Fibroblast of pulmonary artery (primary cell): ENCODE measurements at regions not wholly inside any gene's neighbourhood (a gene's known extent, or its start where the extent isn't known, plus 50 kb on each side); places are given as distances from the start of the nearest gene placed in this dataset.

Experiments used
- DNase-seq: peaks from one replicate; pipeline ENCODE4 v3.0.0-alpha.2; 2010; ENCODE audit warnings: low read depth
- H3K4me3 ChIP-seq: replicated peaks from 2 replicates; pipeline ENCODE4 v1.5.1; 2011; ENCODE audit warnings: low read depth, mild to moderate bottlenecking, control low read depth, low read length, moderate library complexity
- TF ChIP-seq, protein P1 (sequence below): IDR thresholded peaks from 2 replicates; pipeline ENCODE4 v1.5.1; 2011; ENCODE audit warnings: mild to moderate bottlenecking, control low read depth, low read length, inconsistent platforms; ENCODE audit errors: missing control alignments

GRCh38 chr18:40338284-40338683 is 1616.8 kb upstream of the PIK3C3 start:
- TF ChIP-seq, protein P1, sequence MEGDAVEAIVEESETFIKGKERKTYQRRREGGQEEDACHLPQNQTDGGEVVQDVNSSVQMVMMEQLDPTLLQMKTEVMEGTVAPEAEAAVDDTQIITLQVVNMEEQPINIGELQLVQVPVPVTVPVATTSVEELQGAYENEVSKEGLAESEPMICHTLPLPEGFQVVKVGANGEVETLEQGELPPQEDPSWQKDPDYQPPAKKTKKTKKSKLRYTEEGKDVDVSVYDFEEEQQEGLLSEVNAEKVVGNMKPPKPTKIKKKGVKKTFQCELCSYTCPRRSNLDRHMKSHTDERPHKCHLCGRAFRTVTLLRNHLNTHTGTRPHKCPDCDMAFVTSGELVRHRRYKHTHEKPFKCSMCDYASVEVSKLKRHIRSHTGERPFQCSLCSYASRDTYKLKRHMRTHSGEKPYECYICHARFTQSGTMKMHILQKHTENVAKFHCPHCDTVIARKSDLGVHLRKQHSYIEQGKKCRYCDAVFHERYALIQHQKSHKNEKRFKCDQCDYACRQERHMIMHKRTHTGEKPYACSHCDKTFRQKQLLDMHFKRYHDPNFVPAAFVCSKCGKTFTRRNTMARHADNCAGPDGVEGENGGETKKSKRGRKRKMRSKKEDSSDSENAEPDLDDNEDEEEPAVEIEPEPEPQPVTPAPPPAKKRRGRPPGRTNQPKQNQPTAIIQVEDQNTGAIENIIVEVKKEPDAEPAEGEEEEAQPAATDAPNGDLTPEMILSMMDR = no peak
- H3K4me3 ChIP-seq = no peak overlapping the region
- DNase-seq = no peak

GRCh38 chr18:40326985-40327384 is 1628.0 kb upstream of the PIK3C3 start:
- H3K4me3 ChIP-seq = no peak overlapping the region
- TF ChIP-seq, protein P1 = no peak
- no peak for DNase-seq

GRCh38 chr18:40325988-40326387 is 1629.0 kb upstream of the PIK3C3 start:
- DNase-seq = no peak
- no peak overlapping the region for H3K4me3 ChIP-seq
- TF ChIP-seq, protein P1 = no peak

DNA sequence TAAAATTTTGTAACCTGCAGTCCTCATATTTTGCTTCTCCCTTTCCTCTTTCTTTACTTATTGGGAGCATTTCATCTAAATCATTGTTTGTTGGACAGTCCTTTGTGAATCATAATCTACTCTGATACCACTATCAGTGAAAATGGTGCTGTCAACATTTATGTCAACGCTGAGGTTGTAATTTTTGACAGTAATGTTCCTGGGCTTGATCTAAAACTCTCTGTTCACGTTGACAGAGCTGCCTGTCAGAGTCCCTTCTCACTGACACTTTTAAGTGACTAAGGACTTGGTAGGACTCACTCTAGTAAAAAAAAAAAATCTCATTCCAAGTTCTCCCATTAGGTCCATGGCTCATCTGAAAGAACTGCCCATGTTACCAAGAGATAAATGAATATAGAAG is 1640.8 kb upstream of the PIK3C3 start:
- no peak for DNase-seq
- TF ChIP-seq, protein P1 = no peak
- no peak overlapping the region for H3K4me3 ChIP-seq

- no peak for DNase-seq
- no peak overlapping the region for H3K4me3 ChIP-seq
- TF ChIP-seq, protein P1 = no peak
Measured at GRCh38 chr18:40313030-40313642, 1641.9 kb upstream of the PIK3C3 start.

DNA sequence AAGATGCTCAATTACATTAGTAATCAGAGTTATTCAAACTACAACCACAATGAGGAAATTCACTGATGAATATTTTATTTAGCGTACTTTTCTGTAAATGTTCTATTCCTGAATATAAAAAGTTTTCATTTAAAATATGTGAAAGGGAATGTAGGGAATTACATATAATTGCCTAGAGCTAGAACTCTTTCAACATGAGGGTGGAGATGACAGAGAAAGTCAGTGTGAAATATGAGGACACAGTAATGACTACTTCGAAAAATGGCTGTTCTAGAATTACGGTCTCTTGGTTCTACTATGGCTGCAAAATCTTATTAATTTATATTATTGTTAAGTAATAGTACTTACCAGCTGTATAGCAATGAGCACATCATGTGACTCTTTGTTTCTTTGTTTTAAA is 1647.4 kb upstream of the PIK3C3 start:
- H3K4me3 ChIP-seq = no peak overlapping the region
- no peak for DNase-seq
- TF ChIP-seq, protein P1 = no peak

DNA sequence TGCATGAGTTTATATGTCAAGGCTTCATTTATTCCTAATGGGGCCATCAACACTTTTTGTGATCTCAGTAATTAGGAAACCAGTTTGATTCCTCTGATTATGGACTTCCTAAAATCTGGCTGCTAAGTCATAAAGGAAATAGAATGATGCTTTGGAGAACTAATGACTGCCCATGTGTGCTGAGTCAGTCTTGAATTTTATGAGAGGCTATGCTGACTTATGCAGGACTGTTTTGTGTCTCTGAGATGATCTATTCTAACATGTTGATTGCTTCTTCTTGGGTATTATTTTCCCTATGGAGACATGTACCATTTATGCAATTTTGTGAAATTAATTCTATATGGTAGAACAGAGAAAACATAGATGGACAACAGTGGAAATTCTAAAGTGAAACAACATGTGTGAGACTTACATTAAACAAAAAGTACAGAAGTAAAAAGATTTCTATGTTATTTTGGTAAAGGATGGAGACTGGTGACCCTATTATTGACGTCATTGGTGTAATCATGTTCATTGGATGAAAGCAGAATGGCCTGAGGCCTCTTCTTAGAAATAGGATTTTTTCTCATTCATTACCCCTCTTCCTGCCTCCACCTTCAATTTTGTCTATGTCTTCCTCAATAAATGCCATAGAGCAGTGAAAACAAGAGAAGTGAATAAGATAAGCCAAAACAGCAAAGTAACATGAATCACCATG is 1658.2 kb upstream of the PIK3C3 start:
- H3K4me3 ChIP-seq = no peak overlapping the region
- no peak for DNase-seq
- TF ChIP-seq, protein P1 = no peak
